A549 (cell line): ENCODE measurements at regions not wholly inside any gene's neighbourhood (a gene's known extent, or its start where the extent isn't known, plus 50 kb on each side); places are given as distances from the start of the nearest gene placed in this dataset.
A peak's percentile ranks its signal among the peaks of the same experiment; 100 is the strongest.

ENCODE experiments used
- ATAC-seq, 2 experiments: fragments of 200-7000 bp in 1 of 2; fragments of >200 bp in 1 of 2; cut with Nextera tagmentation in 1 of 2; cut with Tn5 transposase in 1 of 2; 3 replicates each; pipeline versions ENCODE4 v1.8.0 to v1.9.1; 2018 to 2020; ENCODE audit warnings: mild to moderate bottlenecking in 1 of 2, moderate library complexity in 1 of 2
- CTCF ChIA-PET: fragments of 300-600 bp; sonication (Branson Sonifier 250); formaldehyde crosslinking; extraction: SDS; loops from one replicate; lab custom pipeline; 2021; ENCODE audit warnings: antibody characterized with exemption, inconsistent platforms; lab: Yijun Ruan, JAX
- POLR2A ChIA-PET: fragments of 350-600 bp; formaldehyde crosslinking; extraction: SDS; loops from one replicate; lab custom pipeline; 2021; ENCODE audit warnings: antibody characterized with exemption, inconsistent platforms; lab: Yijun Ruan, JAX
- DNase-seq, 2 experiments: peaks; one replicate each; pipeline versions ENCODE4 v3.0.0 to v3.0.0-alpha.2; 2011 to 2016; ENCODE audit warnings: low read depth in 1 of 2, low spot score in 1 of 2
- FAIRE-seq: peaks from 2 replicates; lab custom pipeline; 2011; peaks lifted over from hg19 to GRCh38; lab: Jason Lieb, UNC
- H3K27ac ChIP-seq, 2 experiments: fragments of >200 bp; sonication (Bioruptor Twin); formaldehyde crosslinking; 3 replicates each; pipeline ENCODE4 v1.5.1; 2016 to 2017
- H3K4me1 ChIP-seq: fragments of >200 bp; sonication (Bioruptor Twin); formaldehyde crosslinking; 3 replicates; pipeline ENCODE4 v1.6.1; 2016
- H3K4me2 ChIP-seq: fragments of >200 bp; sonication (Bioruptor Twin); formaldehyde crosslinking; 3 replicates; pipeline ENCODE4 v1.6.1; 2016
- H3K4me3 ChIP-seq: fragments of >200 bp; sonication (Bioruptor Twin); formaldehyde crosslinking; 3 replicates; pipeline ENCODE4 v1.5.1; 2016
- H3K9me3 ChIP-seq: fragments of >200 bp; sonication (Bioruptor Twin); formaldehyde crosslinking; 3 replicates; pipeline ENCODE4 v1.6.1; 2016
- BHLHE40 ChIP-seq: IDR thresholded peaks from 2 replicates; pipeline ENCODE4 v1.6.1; 2012; ENCODE audit warnings: low read depth, low read length, inconsistent platforms
- CBX2 ChIP-seq: fragments of 200-600 bp; sonication (generic); IDR thresholded peaks from 2 replicates; pipeline ENCODE4 v1.6.1; 2016; ENCODE audit warnings: low read depth, mild to moderate bottlenecking, borderline replicate concordance
- CEBPB ChIP-seq, 2 experiments: fragments of >200 bp in 1 of 2; sonication (Bioruptor Twin) in 1 of 2; formaldehyde crosslinking in 1 of 2; IDR thresholded peaks; 2 replicates each; pipeline ENCODE4 v1.6.1; 2012 to 2016
- EHF ChIP-seq: fragments of 250-450 bp; sonication (Bioruptor Pico); IDR thresholded peaks from 2 replicates; pipeline ENCODE4 v1.5.0; 2020; ENCODE audit warnings: mild to moderate bottlenecking
- EHMT2 ChIP-seq: fragments of 200-600 bp; sonication (generic); IDR thresholded peaks from 2 replicates; pipeline ENCODE4 v1.6.1; 2016; ENCODE audit warnings: antibody characterized with exemption, low read depth, mild to moderate bottlenecking, moderate library complexity
- ESRRA ChIP-seq: fragments of 150-350 bp; IDR thresholded peaks from 2 replicates; pipeline ENCODE4 v1.6.1; 2014; ENCODE audit warnings: mild to moderate bottlenecking, low read length, borderline replicate concordance
- HOXA7 ChIP-seq: fragments of 250-450 bp; sonication (Bioruptor Pico); IDR thresholded peaks from 2 replicates; pipeline ENCODE4 v1.5.0; 2020; ENCODE audit warnings: mild to moderate bottlenecking, moderate library complexity
- HOXB13 ChIP-seq: fragments of 250-450 bp; sonication (Bioruptor Pico); IDR thresholded peaks from 2 replicates; pipeline ENCODE4 v1.5.0; 2020; ENCODE audit warnings: low read depth, mild to moderate bottlenecking, moderate library complexity
- JUNB ChIP-seq: fragments of >200 bp; sonication (Bioruptor Twin); formaldehyde crosslinking; IDR thresholded peaks from 2 replicates; pipeline ENCODE4 v1.6.1; 2016
- MAZ ChIP-seq: fragments of 150-350 bp; IDR thresholded peaks from 2 replicates; pipeline ENCODE4 v1.6.1; 2014; ENCODE audit warnings: antibody characterized with exemption, low read depth, low read length, borderline replicate concordance
- NFE2L2 ChIP-seq: fragments of 150-350 bp; conservative IDR thresholded peaks from 2 replicates; pipeline ENCODE4 v1.6.1; 2014; ENCODE audit warnings: low read length
- PHF8 ChIP-seq: fragments of 200-600 bp; sonication (generic); IDR thresholded peaks from 2 replicates; pipeline ENCODE4 v1.6.1; 2016; ENCODE audit warnings: low read depth, mild to moderate bottlenecking, antibody characterized with exemption, moderate library complexity, borderline replicate concordance
- RARB ChIP-seq: fragments of 250-450 bp; sonication (Bioruptor Pico); IDR thresholded peaks from 2 replicates; pipeline ENCODE4 v1.8.0; 2021; ENCODE audit warnings: mild to moderate bottlenecking, moderate library complexity
- ZNF302 ChIP-seq: fragments of 250-450 bp; sonication (Bioruptor Pico); IDR thresholded peaks from 2 replicates; pipeline ENCODE4 v1.9.0; 2021; ENCODE audit warnings: inconsistent platforms, mild to moderate bottlenecking, moderate library complexity
- ZSCAN20 ChIP-seq: fragments of 250-450 bp; sonication (Bioruptor Pico); IDR thresholded peaks from 2 replicates; pipeline ENCODE4 v1.8.0; 2022; ENCODE audit warnings: mild to moderate bottlenecking, moderate library complexity
- WGBS: methylation state at CpG from one replicate; pipeline ENCODE4 v1.1.6; 2017; ENCODE audit errors: missing lambda C conversion rate; 5-methylcytosine and 5-hydroxymethylcytosine counted together
- TF ChIP-seq, protein P1 (sequence below): fragments of 150-350 bp; IDR thresholded peaks from 2 replicates; pipeline ENCODE4 v1.6.1; 2014; ENCODE audit warnings: low read depth, mild to moderate bottlenecking, low read length
- TF ChIP-seq, protein P2 (sequence below): fragments of 200-600 bp; sonication (generic); IDR thresholded peaks from 2 replicates; pipeline ENCODE4 v1.6.1; 2016; ENCODE audit warnings: antibody characterized with exemption, mild to moderate bottlenecking, moderate library complexity
- TF ChIP-seq, protein P3 (sequence below): fragments of 450-650 bp; IDR thresholded peaks from 2 replicates; pipeline ENCODE4 v1.6.1; 2014; ENCODE audit warnings: antibody characterized with exemption
- TF ChIP-seq, protein P4 (sequence below): fragments of 250-450 bp; sonication (Bioruptor Pico); IDR thresholded peaks from 2 replicates; pipeline ENCODE4 v1.5.0; 2020; ENCODE audit warnings: low read depth, mild to moderate bottlenecking, moderate library complexity
- TF ChIP-seq, protein P5 (sequence below): fragments of >200 bp; sonication (Bioruptor Twin); formaldehyde crosslinking; IDR thresholded peaks from 3 replicates; pipeline ENCODE4 v1.5.1; 2016

DNA sequence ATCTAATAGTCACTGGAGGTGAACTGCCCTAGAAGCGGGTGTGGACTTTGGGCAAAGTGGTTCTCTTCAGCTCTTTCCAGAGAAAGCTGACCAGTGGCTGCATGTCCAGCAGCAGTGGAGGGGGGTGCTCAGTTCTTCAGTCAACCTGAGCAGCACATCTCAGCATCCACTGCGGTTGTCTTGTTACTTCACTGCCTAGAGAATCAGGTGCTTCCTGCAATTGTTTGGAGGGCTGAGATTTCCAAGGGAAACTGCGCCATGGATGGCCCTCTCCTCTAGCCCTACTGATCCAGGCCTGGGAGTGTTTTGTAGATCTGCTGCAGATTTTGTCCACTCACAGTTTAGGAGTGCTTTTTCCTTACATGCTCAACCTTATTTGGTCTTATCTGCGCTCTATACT is 65.6 kb upstream of the CFAP161 start:
- H3K4me3 ChIP-seq, result no peak overlapping the region
- DNase-seq (no peak), FAIRE-seq (no peak), ATAC-seq (peak in 1 of 2 experiments; percentile 11; a peak in 2 of 6 replicates)
- H3K9me3 ChIP-seq, result no peaks in the 10 kb centered on the region
- no peaks in the 10 kb centered on the region for H3K4me1 ChIP-seq
- CTCF ChIA-PET, result interaction anchor here (0.7 to 0.8 kb wide), 2 partner anchors 24 to 101 kb away, joined by 3 read pairs; no protein-coding TSS in a partner anchor
- 51% methylated on average over 4 of the region's 4 CpGs for WGBS
- no peak for TF ChIP-seq RARB (CRISPR knock-in tag)
- no peak overlapping the region for H3K4me2 ChIP-seq
- POLR2A ChIA-PET, result no interaction called here
- no peak overlapping the region for H3K27ac ChIP-seq

DNA sequence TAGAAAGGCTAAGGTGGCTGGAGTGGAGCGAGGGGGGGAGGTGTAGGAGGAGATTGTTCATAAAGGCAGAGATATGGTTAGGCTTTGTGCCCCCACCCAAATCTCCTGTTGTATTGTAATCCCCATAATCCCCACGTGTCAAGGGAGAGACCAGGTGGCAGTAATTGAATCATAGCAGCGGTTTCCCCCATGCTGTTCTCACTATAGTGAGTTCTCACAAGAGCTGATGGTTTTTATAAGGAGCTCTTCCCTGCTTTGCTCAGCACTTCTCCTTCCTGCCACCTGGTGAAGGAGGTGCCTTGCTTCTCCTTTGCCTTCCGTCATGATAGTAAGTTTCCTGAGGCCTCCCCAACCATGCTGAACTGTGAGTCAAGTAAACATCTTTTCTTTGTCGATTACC is 64.7 kb upstream of the CFAP161 start:
- DNase-seq (no peak), ATAC-seq (no peak; a peak in 1 of 6 replicates), FAIRE-seq (no peak)
- 23% methylated on average over 5 of the region's 5 CpGs for WGBS
- POLR2A ChIA-PET, result no interaction called here
- CTCF ChIA-PET, result interaction anchor here (0.7 to 1.2 kb wide), 2 partner anchors 25 to 83 kb away, joined by 3 read pairs; no protein-coding TSS in a partner anchor
- H3K9me3 ChIP-seq, result no peaks in the 10 kb centered on the region
- no peak overlapping the region for H3K4me2 ChIP-seq
- no peak overlapping the region for H3K4me3 ChIP-seq
- no peaks in the 10 kb centered on the region for H3K4me1 ChIP-seq
- TF ChIP-seq BHLHE40 (no peak), CBX2 (no peak), PHF8 (no peak), NFE2L2 (no peak), CEBPB (IDR thresholded peaks at IDR 0.05) (no peak)
- TF ChIP-seq, protein P1, sequence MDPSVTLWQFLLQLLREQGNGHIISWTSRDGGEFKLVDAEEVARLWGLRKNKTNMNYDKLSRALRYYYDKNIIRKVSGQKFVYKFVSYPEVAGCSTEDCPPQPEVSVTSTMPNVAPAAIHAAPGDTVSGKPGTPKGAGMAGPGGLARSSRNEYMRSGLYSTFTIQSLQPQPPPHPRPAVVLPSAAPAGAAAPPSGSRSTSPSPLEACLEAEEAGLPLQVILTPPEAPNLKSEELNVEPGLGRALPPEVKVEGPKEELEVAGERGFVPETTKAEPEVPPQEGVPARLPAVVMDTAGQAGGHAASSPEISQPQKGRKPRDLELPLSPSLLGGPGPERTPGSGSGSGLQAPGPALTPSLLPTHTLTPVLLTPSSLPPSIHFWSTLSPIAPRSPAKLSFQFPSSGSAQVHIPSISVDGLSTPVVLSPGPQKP, result no peak
- no peak overlapping the region for H3K27ac ChIP-seq

DNA sequence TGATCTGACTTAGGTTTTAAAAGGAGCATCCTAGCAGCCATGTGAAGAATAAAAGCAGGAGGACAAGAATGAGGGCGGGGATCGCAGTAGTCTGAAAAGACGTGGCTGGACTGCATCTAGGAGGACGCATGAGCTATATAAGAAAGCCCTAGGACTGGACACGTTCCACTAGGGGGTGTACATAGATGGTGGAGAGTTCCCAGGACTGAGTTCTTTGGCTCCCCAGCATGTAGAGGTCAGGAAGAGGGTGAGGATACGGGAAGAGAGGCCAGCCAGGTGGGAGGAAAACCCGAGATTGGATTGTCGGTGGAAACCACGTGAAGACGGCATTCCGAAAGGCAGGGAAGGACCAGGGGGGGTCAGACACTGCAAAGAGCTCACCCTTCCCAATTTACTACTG is 64.2 kb upstream of the CFAP161 start:
- ATAC-seq (peak; percentile 25 to 68; a peak in 3 of 6 replicates), DNase-seq (no peak), FAIRE-seq (no peak)
- no peaks in the 10 kb centered on the region for H3K9me3 ChIP-seq
- ChIA-PET CTCF (interaction anchor here (1.2 to 1.3 kb wide), 2 partner anchors 8 to 82 kb away, joined by 3 read pairs; no protein-coding TSS in a partner anchor), POLR2A (no interaction called here)
- TF ChIP-seq EHF (no peak), ZSCAN20 (CRISPR knock-in tag) (no peak), JUNB (no peak)
- no peak overlapping the region for H3K4me3 ChIP-seq
- H3K4me2 ChIP-seq, result no peak overlapping the region
- no peaks in the 10 kb centered on the region for H3K4me1 ChIP-seq
- no peak overlapping the region for H3K27ac ChIP-seq
- 37% methylated on average over 11 of the region's 11 CpGs for WGBS

DNA sequence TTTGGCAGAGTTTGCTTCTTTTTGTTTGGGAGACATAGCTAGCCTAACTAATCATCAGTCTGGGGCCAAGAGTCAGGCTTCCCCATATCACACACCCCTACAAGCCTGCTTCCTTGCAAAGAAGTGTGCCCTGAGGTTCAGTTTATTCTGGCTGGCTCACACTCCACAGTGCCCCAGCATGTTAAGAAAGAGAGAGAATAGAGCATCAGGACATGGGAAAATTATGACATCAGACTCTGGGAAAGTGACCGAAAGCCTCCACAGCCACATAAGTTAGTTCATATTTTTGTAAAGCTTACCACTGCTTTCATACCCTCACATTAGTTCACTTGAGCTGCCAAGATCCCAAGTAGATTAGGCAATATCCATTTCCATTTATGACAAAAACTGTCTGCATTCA is 63.0 kb upstream of the CFAP161 start:
- ATAC-seq, result no peak
- CTCF ChIA-PET, result interaction anchor here (1.3 to 1.6 kb wide), 2 partner anchors 10 to 195 kb away, joined by 3 to 4 read pairs; no protein-coding TSS in a partner anchor
- FAIRE-seq, result no peak
- TF ChIP-seq HOXA7 (no peak), ZNF302 (no peak), ESRRA (no peak), HOXB13 (CRISPR knock-in tag) (no peak), MAZ (no peak), JUNB (no peak), EHMT2 (no peak)
- TF ChIP-seq, protein P2, sequence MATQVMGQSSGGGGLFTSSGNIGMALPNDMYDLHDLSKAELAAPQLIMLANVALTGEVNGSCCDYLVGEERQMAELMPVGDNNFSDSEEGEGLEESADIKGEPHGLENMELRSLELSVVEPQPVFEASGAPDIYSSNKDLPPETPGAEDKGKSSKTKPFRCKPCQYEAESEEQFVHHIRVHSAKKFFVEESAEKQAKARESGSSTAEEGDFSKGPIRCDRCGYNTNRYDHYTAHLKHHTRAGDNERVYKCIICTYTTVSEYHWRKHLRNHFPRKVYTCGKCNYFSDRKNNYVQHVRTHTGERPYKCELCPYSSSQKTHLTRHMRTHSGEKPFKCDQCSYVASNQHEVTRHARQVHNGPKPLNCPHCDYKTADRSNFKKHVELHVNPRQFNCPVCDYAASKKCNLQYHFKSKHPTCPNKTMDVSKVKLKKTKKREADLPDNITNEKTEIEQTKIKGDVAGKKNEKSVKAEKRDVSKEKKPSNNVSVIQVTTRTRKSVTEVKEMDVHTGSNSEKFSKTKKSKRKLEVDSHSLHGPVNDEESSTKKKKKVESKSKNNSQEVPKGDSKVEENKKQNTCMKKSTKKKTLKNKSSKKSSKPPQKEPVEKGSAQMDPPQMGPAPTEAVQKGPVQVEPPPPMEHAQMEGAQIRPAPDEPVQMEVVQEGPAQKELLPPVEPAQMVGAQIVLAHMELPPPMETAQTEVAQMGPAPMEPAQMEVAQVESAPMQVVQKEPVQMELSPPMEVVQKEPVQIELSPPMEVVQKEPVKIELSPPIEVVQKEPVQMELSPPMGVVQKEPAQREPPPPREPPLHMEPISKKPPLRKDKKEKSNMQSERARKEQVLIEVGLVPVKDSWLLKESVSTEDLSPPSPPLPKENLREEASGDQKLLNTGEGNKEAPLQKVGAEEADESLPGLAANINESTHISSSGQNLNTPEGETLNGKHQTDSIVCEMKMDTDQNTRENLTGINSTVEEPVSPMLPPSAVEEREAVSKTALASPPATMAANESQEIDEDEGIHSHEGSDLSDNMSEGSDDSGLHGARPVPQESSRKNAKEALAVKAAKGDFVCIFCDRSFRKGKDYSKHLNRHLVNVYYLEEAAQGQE, result no peak
- TF ChIP-seq, protein P3, sequence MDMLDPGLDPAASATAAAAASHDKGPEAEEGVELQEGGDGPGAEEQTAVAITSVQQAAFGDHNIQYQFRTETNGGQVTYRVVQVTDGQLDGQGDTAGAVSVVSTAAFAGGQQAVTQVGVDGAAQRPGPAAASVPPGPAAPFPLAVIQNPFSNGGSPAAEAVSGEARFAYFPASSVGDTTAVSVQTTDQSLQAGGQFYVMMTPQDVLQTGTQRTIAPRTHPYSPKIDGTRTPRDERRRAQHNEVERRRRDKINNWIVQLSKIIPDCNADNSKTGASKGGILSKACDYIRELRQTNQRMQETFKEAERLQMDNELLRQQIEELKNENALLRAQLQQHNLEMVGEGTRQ, result no peak
- TF ChIP-seq, protein P4, sequence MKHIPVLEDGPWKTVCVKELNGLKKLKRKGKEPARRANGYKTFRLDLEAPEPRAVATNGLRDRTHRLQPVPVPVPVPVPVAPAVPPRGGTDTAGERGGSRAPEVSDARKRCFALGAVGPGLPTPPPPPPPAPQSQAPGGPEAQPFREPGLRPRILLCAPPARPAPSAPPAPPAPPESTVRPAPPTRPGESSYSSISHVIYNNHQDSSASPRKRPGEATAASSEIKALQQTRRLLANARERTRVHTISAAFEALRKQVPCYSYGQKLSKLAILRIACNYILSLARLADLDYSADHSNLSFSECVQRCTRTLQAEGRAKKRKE (CRISPR knock-in tag), result no peak
- TF ChIP-seq, protein P5, sequence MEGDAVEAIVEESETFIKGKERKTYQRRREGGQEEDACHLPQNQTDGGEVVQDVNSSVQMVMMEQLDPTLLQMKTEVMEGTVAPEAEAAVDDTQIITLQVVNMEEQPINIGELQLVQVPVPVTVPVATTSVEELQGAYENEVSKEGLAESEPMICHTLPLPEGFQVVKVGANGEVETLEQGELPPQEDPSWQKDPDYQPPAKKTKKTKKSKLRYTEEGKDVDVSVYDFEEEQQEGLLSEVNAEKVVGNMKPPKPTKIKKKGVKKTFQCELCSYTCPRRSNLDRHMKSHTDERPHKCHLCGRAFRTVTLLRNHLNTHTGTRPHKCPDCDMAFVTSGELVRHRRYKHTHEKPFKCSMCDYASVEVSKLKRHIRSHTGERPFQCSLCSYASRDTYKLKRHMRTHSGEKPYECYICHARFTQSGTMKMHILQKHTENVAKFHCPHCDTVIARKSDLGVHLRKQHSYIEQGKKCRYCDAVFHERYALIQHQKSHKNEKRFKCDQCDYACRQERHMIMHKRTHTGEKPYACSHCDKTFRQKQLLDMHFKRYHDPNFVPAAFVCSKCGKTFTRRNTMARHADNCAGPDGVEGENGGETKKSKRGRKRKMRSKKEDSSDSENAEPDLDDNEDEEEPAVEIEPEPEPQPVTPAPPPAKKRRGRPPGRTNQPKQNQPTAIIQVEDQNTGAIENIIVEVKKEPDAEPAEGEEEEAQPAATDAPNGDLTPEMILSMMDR, result no peak
- TF ChIP-seq, all 56 proteins: peak for 0
- no peak overlapping the region for H3K27ac ChIP-seq
- POLR2A ChIA-PET, result no interaction called here
- no peak overlapping the region for H3K4me3 ChIP-seq
- H3K9me3 ChIP-seq, result no peaks in the 10 kb centered on the region
- DNase-seq, result no peak
- 84% methylated on average over 1 of the region's 1 CpG for WGBS
- no peaks in the 10 kb centered on the region for H3K4me1 ChIP-seq
- no peak overlapping the region for H3K4me2 ChIP-seq
